Stimulated activated CD4-positive, alpha-beta T cell treated with anti-CD3 and anti-CD28 coated beads, TNF-alpha, amount 100 ng/mL, for 24 hours (primary cell): ENCODE measurements at regions not wholly inside any gene's neighbourhood (a gene's known extent, or its start where the extent isn't known, plus 50 kb on each side); places are given as distances from the start of the nearest gene placed in this dataset.

Source experiments
- DNase-seq, 3 experiments: peaks; one replicate each; pipeline ENCODE4 v3.0.0-alpha.2; 2020; ENCODE audit warnings: low read depth in 3 of 3

DNA sequence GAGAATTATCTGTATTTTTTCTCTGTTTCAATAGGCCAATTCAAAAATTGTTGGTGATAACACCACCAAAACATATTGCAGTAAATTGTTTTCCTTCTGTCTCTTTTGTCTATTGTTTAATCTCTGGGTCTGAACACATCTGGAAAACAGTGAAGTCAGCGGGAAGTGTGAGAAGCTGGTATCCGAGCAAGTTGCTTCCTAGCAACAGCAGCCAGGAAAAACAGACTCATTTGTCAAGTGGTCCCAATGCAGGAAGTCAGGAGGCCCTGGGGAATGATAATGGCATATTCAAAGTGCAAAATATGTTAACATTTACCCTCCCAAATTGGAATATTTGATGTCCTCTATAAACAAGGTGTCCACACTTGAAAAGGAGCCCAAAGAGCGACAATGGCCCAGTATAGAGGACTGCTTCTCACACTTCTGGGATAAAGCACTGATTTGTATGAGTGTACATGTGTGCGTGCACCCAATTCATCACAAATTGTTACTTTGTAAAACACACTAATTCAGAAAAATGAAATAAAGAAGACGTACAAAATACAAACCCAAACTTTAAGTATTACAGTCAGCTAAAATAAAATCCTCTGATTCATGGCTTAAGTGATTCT lies 515.0 kb downstream of the TBC1D4 start:
- no peak for DNase-seq

GRCh38 chr13:74966275-74966674 lies 515.7 kb downstream of the TBC1D4 start:
- DNase-seq: no peak

GRCh38 chr13:74945637-74946036 lies 536.3 kb downstream of the TBC1D4 start:
- DNase-seq: no peak

DNA sequence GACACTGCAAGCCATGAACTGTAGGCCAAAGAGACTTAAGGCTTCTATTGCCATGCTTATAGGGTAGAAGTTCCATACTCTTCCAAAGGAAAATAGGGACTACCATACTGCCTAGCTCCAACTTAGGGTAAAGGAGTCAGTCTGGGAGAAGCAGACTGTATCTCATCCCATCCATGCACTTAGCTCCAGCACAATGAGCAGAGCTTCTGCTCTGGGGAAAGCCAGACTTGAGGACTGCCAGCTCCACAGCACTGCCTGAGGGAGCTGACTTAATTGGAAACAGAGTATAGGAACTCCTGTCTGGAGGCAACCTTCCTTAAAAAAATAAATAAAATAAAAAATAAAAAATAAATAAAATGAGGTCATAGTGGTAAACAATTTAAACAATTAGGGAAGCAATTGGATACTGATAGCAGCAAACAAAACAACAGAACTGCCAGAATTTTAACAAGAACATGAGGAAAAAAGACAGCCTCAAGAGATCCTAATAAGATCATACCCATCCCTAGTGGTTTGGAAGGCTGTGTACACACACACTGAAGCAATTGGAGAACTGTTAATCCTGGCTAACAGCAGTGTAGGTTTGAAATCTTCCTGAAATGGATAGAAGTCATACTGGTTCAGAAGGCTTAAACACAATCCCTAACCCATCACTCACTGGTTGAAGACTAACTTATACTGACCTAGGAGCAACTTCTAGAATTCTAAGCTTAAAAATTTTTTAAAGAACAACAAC lies 550.1 kb downstream of the TBC1D4 start:
- DNase-seq: no peak

GRCh38 chr13:74930402-74931165 lies 551.4 kb downstream of the TBC1D4 start:
- DNase-seq: no peak

- no peak for DNase-seq
Observed at GRCh38 chr13:74929436-74929835, 552.5 kb downstream of the TBC1D4 start.

GRCh38 chr13:74927823-74928222 lies 554.1 kb downstream of the TBC1D4 start:
- no peak for DNase-seq

- no peak for DNase-seq
Observed at GRCh38 chr13:74922963-74923362, 559.0 kb downstream of the TBC1D4 start.

DNA sequence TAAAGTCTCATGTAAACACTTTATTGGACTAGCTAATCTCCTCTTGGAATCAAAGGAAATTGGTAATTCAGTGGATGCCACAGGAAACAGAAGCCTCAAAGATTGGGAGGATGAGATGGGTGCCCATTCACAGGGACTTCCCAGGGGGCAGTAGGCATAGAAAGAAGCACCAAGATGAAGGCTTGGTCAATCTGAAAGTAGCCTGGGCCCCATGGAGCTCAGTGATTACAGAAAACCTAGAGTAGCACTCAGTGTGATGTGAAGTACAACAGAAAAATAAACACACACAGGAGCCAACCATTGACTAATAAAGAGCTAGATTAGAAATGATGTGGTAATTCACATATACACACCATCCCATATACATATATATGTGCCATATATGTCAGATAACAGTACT lies 560.6 kb downstream of the TBC1D4 start:
- no peak for DNase-seq

DNA sequence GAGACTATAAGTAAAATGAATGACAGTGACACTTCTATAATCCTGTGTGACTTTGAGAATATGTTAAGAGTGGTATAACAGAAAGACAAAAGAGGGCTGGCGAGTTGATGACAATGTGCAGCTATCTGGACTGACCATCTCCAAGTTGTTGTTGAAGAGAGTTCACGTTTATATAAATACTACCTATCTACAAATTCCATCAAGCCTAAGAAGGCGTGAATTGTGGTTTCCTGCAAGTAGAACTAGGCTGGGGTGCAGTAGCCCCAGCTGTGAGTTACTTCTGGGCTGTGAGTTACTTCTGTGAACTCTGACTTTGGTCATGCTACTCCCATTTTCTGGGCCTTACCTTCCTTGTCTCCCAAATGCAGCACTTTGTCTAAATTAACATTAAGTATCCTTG lies 561.0 kb downstream of the TBC1D4 start:
- no peak for DNase-seq

- DNase-seq: no peak
Observed at GRCh38 chr13:74920361-74920760, 561.6 kb downstream of the TBC1D4 start.

DNA sequence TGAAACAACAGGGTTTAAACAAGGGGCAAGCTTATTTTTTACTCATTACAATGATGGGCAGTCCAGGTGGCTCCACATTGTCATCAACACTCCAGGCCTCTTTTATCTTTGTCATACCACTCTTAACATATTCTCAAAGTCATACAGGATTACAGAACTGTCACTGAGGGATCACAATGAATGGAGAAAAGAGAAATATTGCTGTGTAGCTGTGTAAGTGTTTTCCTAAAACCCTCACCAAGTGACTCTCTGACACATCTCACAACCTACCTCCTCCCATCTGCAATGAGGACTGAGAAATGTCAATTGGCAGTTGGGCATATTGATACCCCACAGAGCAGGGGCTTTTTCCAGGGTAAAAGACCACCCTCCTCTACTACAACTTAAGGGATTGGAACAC lies 562.1 kb downstream of the TBC1D4 start:
- no peak for DNase-seq

DNA sequence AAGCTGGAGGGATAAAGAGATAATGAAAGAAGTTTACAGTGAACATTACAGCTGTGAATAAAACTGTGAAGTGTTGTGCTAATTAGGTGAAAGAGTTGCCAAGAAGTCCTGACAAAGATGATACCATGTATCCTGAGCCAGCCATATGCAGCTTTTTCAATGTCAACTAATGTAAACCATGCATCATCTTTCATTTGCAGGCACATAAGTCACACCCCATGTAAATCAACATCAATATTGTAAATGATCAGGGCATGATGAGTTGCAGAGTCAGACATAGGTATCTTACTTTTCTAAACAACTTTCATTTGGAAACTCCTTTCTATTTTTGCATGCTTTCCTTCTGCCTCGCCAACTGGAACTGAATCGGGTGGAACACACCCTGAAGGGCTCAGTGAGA lies 569.1 kb downstream of the TBC1D4 start:
- no peak for DNase-seq

DNA sequence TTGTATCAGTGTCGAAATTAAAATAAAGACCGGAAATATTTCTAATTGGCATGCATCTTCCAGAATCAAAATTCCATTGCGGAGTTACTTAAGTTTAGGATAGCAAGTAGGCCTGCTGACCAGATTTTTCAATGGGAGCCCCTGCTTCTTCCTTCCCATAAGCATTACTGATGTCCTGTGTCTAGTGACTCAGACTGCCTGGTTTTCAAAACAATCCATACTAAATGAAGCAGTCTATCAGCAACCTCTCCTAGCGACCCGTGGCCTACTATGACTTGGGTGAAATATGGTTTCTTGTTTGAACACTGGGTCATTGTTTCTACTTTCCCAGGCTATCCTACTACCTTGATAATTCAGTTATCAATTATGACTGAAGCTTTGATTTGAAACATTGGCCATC lies 571.6 kb downstream of the TBC1D4 start:
- no peak for DNase-seq

DNA sequence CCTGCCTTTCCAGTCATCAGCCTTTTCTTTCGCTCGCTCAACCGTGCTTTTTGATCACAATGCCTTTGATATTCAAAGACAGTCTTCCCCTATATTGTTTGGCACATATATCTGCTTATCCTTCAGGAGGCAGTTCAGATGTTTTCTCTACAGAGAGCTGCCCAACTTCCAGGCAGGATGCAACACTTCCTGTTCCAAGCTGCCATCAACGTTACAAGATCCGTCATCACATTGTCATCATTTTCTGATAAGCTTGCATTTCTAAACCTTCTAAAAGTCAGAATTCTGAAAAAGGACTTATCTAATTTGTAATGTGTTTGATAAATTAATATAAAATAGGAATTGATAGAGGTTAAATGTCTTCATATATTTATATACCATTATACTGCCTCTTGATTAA lies 574.2 kb downstream of the TBC1D4 start:
- DNase-seq: no peak

DNA sequence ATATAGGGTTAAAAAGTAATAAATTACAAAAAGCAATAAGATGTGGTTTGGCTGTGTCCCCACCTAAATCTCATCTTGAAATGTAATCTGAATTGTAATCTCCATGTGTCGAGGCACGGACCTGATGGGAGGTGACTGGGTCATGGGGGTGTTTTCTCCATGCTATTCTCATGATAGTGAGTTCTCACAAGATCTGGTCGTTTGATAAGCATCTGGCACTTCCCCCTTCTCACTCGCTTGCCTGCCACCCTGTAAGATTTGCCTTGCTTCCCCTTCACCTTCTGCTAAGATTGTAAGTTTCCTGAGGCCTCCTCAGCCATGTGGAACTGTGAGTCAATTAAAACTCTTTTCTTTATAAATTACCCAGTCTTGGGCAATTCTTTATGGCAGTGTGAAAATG lies 577.4 kb downstream of the TBC1D4 start:
- DNase-seq: no peak

GRCh38 chr13:74895042-74895796 lies 586.8 kb downstream of the TBC1D4 start:
- DNase-seq: no peak

DNA sequence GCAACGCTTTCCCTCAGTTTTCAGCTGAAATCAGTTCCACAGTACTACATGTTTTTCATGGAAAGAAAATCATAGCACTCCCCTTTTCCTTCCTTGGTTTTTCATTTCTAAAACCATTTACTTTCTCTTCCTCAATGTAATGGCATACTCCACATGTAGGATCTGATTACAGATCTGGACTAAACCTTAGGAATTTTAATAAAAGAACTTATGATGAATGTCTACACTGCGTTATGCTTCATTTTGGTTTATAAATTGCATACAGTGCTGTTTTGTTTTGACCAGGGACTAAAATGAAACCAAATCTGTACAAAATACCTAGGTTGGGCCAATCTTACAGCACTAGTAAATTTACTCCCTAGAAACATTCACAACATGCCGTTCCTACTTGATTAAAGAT lies 589.9 kb downstream of the TBC1D4 start:
- DNase-seq: no peak

DNA sequence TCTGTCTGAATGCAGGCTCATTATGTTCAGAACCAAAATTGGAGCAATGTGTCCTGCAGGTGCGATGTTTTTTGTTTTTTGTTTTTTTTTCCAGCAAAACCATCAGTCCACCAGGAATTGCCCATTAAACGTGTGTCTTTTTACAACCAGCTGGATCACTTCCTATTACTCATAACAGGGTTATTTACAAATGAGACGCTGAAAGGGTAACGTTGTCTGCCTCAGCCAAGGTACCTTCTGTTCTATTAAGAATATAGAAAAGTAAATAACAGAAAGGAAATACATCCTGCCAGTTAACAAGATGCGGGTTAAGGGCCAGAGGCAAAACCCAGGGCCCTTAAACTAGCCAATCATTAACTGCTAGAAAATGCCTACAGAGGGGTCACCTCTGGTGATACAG lies 590.4 kb downstream of the TBC1D4 start:
- DNase-seq: no peak

DNA sequence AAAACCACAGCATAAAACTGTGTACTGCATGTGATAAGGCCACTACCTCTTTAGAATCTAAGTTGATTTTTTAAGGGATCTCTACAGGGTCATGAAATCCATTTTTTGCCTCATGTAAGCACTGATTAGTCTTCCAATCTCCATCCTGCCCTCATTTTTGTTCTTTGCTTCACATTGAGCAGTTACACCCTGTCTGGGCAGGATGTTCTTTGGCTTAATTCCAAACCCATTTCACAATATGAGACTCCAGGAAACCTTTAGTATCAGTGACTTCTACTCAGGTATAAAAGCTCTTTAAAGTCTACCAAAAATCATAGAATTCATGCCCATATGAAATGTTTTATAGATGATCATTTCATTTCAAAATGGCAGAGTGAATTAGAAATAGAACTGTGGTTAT lies 592.6 kb downstream of the TBC1D4 start:
- no peak for DNase-seq

- no peak for DNase-seq
Observed at GRCh38 chr13:74886502-74886901, 595.5 kb downstream of the TBC1D4 start.

DNA sequence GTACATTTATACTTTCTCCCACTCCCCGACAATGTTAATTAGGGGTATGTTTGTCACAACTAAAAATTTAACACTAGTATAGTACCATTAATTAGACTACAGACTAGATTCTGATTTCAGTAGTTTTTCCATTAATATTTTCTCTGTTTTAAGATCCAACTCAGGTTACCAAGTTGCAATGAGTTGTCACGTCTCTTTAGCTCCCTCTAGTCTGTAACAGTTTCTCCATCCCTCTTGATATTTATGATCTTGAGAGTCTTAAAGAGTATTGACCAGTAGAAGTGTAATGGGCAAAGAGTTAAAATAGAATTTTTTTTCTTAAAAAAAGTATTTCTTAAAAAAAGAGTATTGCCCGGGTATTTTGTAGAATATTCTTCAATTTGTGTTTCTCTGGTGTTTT lies 598.1 kb downstream of the TBC1D4 start:
- no peak for DNase-seq
